GM21717 (cell line): ENCODE measurements at regions not wholly inside any gene's neighbourhood (a gene's known extent, or its start where the extent isn't known, plus 50 kb on each side); places are given as distances from the start of the nearest gene placed in this dataset.

Experiments used
- ATAC-seq: cut with Tn5 transposase; IDR thresholded peaks from one replicate; pipeline ENCODE4 v1.9.1; 2021; ENCODE audit warnings: mild to moderate bottlenecking, moderate library complexity; ENCODE audit not compliant: unreplicated experiment

DNA sequence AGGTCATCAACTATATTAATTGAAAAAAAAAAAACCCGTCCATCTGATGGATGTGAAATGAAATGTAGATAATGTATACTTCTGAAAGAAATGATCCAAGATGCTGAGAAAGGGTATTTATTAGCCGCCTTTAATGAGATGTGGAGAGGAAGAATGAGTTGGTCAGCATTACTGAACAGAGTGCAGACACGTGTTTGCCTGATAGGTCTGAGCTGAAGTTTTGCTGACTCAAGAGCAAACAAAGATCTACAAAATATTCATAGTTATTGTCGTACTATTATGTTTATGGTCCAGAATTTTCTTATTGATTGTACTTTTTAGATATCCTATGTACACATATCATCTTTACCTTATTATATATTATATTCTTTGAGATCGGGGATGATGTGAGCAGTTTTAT is 235.3 kb downstream of the RDH14 start:
- no peak for ATAC-seq

GRCh38 chr2:18319987-18320386 is 240.5 kb downstream of the RDH14 start:
- no peak for ATAC-seq

DNA sequence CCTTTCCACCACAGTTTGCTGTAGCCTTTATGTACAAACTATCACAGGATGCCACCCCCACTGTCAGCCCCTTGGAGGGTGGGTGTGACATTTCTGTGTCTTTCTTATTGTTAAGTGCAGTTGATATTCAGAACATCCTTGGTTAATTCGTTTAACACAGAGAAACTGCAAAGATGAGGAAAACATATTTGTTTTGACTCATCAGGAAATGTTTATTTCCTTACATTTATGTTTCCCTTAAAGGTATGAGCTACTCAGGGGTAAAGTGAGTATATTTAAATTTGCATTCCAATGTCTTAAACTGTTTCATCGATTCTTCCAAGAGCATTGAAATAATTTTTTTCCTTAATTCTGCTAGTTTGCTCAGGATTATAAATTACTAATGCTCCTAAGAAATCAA is 243.4 kb downstream of the RDH14 start:
- ATAC-seq, result no peak

DNA sequence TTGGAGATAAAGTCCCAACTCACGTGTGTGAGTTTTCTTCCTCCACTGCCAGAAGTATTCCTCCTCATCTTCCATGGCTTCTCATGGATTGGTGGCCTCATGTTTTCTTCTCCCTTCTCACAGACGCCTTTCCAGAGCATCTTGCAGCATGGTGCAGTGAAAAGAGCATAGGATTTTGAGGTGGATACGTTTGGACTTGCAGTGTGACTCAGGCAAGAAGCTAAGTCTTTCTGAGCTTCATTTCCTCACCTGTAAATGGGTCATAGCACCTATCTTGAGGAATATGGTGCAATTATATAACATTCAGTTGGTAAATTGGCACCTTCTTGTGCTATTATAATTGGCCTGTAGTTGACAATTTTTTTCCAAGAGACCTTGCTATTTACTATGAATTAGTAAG is 247.6 kb downstream of the RDH14 start:
- ATAC-seq, result no peak

DNA sequence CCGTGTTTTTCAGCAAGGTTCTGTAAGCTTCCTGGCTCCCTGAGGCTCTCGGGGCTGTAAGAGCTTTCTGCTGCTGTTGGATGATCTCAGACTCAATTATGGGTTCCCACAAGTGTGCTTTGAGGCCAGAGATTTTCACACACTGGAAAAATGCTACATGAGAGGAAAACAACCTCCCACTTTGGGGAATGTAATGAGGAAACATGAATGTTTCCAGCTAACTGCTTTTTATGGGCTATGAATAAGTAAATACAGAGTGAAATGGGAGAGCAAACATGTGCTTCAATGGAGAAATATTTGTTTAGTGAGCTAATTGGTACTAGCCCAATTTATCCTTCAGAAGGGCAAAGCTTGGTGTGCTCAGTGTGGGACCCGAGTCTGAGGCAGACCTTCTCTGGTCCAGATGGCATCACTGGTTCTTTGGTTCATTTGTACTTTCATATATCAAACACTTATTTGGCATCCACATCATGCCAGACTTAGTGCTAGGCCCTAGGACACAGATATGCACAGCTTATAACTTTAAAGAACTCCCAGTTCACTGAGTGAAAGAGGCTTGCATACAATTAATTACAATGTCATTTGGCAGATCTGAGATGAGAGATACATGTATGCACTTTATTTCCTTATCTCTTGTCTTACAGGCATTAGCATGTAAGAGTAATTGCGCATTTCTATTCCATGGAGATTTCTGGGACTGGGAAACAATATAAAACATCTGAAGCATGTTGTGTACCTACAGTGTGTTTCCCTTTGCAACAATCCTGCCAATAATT is 248.8 kb downstream of the RDH14 start:
- ATAC-seq, result no peak

- ATAC-seq, result no peak
Observed at GRCh38 chr2:18309627-18310026, 250.8 kb downstream of the RDH14 start.

DNA sequence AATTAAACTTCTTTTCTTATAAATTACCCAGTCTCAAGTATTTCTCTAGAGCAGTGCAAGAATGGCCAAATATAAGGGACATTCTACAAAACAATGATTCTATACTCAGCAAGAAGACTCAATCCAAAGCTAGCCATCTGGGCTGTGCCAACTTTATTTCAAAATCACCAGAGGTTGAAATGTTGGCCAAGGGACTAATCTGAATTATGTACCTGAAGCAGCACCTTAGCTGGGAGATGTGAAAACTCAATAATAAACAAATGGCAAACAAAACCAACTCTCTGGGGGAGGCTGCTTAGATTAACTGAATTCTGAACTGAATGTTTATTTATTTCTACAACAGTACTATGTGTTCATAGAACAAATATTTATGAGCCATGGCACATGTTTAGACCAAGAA is 251.3 kb downstream of the RDH14 start:
- no peak for ATAC-seq

DNA sequence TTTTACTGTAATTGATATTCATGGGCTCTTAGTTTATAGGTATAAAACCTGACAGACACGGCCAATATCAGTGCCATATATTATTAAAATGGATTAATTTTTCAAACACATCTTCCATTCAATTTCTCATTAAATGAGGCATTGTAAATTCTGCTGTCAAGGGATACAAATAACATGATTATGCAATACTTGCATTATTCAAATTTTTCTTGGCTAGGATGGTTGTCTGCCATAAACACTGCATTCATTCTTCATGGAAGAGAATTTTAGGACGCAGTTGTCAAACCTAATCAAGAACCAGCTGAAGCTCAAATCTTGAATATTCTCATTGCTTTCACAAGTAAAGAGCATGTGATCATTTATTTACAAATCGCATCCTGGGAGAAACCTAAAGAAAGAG is 255.6 kb downstream of the RDH14 start:
- ATAC-seq, result no peak

DNA sequence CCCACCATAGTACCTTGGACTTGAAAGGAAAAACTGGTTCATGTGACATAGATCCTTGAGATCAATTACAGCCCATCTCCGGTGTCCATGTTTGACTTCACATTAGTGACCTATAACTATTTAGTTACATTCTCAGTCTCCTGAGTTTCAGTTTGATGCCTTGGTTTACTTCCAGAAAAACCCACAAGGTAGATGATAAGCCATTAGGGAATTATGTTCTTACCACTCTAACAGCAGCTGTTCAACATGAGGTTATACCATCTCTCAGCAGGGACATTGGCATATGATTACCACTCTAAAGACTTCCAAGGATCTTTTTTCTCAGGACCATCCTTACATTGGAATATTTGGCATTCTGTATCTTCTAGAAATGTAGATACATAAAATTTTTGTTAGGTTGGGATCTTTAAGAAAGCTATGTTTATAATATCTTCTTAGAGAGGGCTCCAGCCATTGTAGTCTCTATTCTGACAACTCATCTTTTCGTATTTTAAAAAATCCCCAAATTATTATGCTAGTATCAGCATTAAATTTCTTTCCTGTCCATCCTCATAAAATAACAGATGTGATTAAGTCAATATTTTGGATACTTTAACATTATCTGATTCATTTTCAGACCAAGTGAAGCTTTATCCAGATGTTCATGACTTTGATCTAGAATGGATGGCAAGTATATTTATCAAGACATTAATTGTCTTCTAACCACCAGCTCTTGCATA is 258.9 kb downstream of the RDH14 start:
- no peak for ATAC-seq

GRCh38 chr2:18299423-18300212 is 260.8 kb downstream of the RDH14 start:
- no peak for ATAC-seq

DNA sequence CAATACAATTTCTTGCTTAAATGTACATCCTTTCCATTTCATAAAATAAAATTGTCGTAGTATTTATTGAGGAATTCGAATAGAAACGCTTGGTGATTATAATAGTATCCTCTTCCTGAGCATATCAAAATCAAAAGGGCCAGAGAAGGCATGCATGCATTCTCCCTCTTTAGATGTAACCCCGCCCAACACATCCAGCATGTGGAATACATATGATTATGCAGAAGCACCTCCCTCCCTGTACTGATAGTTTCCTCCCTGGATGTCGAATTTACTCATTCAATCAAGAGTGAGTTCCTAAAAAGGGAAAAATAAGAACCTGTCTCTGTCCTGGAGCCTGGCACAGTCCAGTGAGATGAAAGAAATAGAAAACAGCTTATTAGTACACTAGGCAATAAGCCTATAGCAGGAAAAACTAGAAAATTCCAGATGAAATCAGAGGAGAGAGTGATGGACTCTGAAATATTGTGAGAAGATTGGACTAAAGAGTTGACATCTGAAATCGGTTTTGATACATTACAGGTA is 262.9 kb downstream of the RDH14 start:
- ATAC-seq, result no peak

- ATAC-seq, result no peak
Observed at GRCh38 chr2:18290386-18290785, 270.1 kb downstream of the RDH14 start.

DNA sequence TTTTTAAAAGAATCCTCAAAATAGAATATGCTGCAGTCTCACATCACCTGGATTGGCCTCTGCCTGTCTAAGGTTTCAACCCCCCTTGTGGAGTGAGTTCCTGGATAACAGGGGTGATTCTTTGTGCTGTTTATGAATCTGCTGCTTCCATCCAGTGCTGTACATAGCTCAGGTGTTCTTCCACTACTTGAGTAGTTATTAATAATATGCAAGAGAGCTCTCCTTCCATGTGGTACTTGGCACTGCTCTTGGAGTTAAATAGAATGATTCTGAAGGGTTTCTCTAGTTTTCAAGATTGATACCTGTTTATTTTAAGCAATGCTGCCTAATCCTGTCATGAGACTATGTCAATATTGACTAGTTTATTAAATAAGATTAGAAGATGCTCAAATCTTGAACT is 273.6 kb downstream of the RDH14 start:
- ATAC-seq, result no peak

DNA sequence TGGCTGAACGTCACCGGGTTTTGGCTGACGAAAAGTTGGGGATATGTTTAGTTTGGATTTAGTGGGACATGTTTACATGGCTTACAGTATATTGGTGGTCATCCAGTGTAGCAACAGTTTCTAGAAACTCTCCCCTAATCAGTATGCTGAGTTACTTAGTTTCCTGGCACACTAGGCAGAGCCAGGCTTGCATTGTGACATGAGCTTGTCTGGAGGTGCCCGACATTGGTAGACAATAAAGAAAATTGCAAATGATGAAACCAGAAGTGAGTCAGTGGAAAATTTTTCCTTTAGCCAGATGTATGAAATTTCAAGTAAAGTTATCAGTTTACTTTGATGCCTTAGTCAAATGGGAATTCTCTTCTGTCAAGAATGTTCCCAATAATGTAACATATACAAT is 276.1 kb downstream of the RDH14 start:
- ATAC-seq, result no peak

- ATAC-seq, result no peak
Observed at GRCh38 chr2:18282026-18282425, 278.4 kb downstream of the RDH14 start.

DNA sequence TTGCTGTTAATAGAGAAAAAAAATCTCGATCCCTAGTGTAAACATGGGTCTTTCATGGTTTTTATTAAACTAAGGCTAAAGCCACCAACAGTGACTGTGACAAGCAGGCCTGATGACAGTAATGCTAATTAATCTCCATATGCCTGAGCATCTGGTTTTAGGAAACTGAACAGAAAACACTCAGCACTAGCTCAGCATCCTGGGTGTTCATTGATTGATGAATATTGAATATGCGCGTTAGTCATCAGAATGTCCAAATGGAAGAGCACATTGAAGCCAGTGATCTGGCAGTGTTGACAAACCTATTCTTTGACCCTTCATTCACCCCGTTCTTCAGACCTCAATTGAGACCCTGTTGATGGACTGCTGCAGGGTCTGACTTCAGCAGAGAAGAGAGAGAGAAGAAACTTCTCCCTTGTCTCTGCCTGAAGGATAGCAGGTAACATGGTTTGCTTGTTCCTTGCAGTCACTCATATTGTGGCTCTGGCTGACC is 283.8 kb downstream of the RDH14 start:
- no peak for ATAC-seq

GRCh38 chr2:18273205-18273604 is 287.2 kb downstream of the RDH14 start:
- no peak for ATAC-seq

DNA sequence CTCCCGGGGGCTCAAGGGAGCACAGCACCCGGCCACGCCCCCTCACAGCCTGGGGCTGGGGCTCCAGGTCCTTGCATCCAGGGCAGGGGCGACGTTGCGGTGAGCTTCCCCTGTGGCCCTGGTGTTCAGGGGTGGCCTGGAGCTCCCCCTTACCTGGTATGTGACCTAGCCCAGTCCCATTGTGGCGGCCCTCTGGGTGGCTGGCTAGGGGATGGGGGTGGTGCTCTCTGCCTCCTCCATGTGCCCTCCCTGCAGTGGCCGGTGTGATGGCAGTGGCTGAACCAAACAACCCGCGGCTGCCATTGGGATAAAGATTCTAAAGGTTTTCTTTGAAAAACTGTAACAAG is 288.3 kb downstream of the RDH14 start:
- ATAC-seq, result no peak

DNA sequence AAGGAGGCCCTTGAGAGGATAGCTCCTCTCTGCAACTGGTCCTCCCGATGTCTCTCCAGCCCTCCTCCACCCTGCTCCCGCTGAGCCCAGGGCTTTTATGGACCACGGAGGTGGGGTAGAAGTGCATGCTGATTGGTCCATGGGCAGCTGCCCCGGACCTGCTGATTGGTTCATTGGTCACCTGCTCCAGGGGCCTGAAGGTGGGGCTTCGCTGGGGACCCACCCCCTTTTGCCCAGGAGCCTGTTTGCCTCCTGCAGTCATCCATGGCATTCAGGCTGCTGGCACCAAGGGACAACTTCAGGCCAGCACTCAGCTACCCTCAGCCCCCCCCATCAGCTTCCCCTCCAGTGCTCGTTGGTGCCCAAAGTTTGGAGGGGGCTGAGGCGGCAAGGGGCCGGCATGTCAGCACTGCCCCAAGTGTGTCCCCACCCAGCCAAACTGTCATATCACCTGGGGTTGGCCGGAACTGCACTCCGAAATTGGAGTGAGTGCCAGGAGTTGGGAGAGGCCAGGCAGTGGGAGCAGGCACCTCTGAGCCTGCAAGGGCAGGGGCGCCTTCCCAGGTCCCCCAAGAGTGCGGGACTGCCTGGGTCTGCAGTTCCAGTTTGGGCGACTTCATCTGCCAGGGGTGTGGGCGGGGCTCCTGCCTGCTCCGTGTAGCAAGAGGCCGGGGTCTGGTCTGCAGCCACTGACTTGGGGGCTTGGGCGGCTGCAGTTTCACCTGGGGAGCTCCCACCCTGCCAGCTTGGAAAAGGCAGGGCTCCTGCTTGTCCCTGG is 288.9 kb downstream of the RDH14 start:
- ATAC-seq, result no peak

DNA sequence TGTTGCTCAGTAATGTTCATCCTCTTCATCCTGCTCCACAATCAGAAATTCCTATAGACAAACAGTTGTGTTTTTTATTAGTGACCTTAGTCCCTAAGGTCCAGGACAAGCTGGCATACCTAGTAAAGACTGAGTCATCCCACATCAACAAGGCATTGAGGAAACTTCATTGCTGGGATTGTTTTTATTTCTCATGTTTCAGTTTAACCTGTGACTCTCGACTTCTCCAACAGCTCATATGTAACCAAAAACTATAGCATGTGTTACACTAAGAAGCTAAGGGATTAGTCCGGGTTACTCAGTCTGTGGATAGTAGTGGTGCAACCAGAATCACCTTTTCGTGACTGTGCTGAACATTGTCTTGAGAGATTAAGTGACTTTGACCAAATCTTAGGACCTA is 292.1 kb downstream of the RDH14 start:
- ATAC-seq, result no peak

GRCh38 chr2:18267501-18267900 is 293.0 kb downstream of the RDH14 start:
- no peak for ATAC-seq
